Endothelial cell (in vitro differentiated cells): ENCODE measurements at regions not wholly inside any gene's neighbourhood (a gene's known extent, or its start where the extent isn't known, plus 50 kb on each side); places are given as distances from the start of the nearest gene placed in this dataset.

ENCODE experiments used
- DNase-seq: peaks from one replicate; pipeline ENCODE4 v3.0.0; 2021; ENCODE audit warnings: low spot score
- H3K27ac Mint-ChIP-seq: one replicate; pipeline ENCODE4 v1.8.0; 2021; ENCODE audit warnings: mixed read lengths, inconsistent platforms; ENCODE audit not compliant: unreplicated experiment
- H3K27me3 Mint-ChIP-seq: one replicate; pipeline ENCODE4 v1.8.0; 2021; ENCODE audit warnings: mild to moderate bottlenecking, moderate library complexity, mixed read lengths, inconsistent platforms; ENCODE audit not compliant: unreplicated experiment
- H3K36me3 Mint-ChIP-seq: one replicate; pipeline ENCODE4 v1.8.0; 2021; ENCODE audit warnings: mild to moderate bottlenecking, low read depth, mixed read lengths, inconsistent platforms; ENCODE audit not compliant: unreplicated experiment
- H3K4me1 Mint-ChIP-seq: one replicate; pipeline ENCODE4 v1.8.0; 2021; ENCODE audit warnings: mild to moderate bottlenecking, mixed read lengths, inconsistent platforms; ENCODE audit not compliant: unreplicated experiment
- H3K4me3 Mint-ChIP-seq: one replicate; pipeline ENCODE4 v1.8.0; 2021; ENCODE audit warnings: mild to moderate bottlenecking, mixed read lengths, inconsistent platforms; ENCODE audit not compliant: unreplicated experiment
- H3K9me3 Mint-ChIP-seq: one replicate; pipeline ENCODE4 v1.8.0; 2021; ENCODE audit warnings: mixed read lengths, inconsistent platforms; ENCODE audit not compliant: unreplicated experiment
- CTCF ChIP-seq: fragments of 200-600 bp; sonication (generic); IDR thresholded peaks from one replicate; pipeline ENCODE4 v1.5.0; 2021; ENCODE audit warnings: antibody characterized with exemption; ENCODE audit not compliant: unreplicated experiment

GRCh38 chr2:190742431-190742830, 93.5 kb downstream of the NAB1 start:
- Mint-ChIP-seq H3K9me3 (no peaks in the 10 kb centered on the region), H3K4me3 (no peak overlapping the region), H3K4me1 (peaks cover 10% of the 10 kb centered on the region), H3K27ac (no peak overlapping the region), H3K36me3 (peaks cover 2% of the 10 kb centered on the region), H3K27me3 (no peaks in the 10 kb centered on the region)
- no peak for TF ChIP-seq CTCF
- DNase-seq = no peak

- no peaks in the 10 kb centered on the region for H3K9me3 Mint-ChIP-seq
- no peaks in the 10 kb centered on the region for H3K27me3 Mint-ChIP-seq
- TF ChIP-seq CTCF = no peak
- DNase-seq = no peak
- H3K27ac Mint-ChIP-seq = no peak overlapping the region
- H3K4me1 Mint-ChIP-seq = peaks cover 10% of the 10 kb centered on the region
- H3K4me3 Mint-ChIP-seq = no peak overlapping the region
- H3K36me3 Mint-ChIP-seq = peaks cover 2% of the 10 kb centered on the region
These were observed 95.2 kb downstream of the NAB1 start for GRCh38 chr2:190744041-190744440.

DNA sequence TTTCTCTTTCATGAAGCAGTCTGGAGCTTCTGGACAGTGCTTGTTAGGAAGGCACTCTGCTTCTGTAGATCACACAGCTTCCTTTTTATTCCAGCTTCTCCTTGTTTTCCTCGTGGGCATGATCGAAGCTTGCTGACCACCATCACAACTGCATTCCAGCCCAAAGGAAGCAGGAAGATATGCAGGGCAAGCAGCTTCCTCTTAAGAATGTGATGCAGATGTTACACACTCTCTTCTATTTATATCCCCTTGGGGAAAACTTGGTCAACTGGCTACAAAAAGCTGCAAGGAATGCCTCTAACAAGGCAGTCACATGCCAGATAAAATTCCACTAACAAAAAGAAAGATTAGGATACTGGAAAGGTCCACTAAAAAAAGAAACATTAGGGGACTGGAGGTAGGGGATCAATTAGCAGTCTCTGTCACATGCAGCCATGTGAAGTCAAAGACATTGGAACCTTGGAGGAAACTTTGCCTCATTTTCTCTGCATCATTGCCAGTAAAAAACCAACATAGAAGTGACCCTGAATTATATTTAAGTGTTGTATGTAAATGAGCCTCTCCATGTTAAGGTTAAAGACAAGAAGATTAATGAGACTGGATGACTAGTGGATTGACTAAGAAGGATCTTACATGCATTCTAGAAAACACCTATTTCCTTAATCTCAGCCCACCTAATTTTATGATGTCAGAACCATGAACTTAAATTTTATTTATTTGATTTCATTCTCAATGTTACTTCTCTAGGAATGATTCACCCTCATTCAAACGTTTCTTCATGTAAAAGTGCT, 98.3 kb downstream of the NAB1 start:
- peak; percentile 9 for DNase-seq
- no peaks in the 10 kb centered on the region for H3K27me3 Mint-ChIP-seq
- H3K9me3 Mint-ChIP-seq = no peaks in the 10 kb centered on the region
- H3K4me3 Mint-ChIP-seq = no peak overlapping the region
- peaks cover 10% of the 10 kb centered on the region for H3K4me1 Mint-ChIP-seq
- peaks cover under 1% of the 10 kb centered on the region for H3K36me3 Mint-ChIP-seq
- TF ChIP-seq CTCF = no peak
- H3K27ac Mint-ChIP-seq = peak overlapping the region; percentile 85

- Mint-ChIP-seq H3K9me3 (no peaks in the 10 kb centered on the region), H3K36me3 (no peaks in the 10 kb centered on the region), H3K27me3 (no peaks in the 10 kb centered on the region), H3K27ac (no peak overlapping the region), H3K4me3 (no peak overlapping the region), H3K4me1 (peaks cover 10% of the 10 kb centered on the region)
- DNase-seq = no peak
- no peak for TF ChIP-seq CTCF
These were observed 100.1 kb downstream of the NAB1 start for GRCh38 chr2:190748966-190749365.

DNA sequence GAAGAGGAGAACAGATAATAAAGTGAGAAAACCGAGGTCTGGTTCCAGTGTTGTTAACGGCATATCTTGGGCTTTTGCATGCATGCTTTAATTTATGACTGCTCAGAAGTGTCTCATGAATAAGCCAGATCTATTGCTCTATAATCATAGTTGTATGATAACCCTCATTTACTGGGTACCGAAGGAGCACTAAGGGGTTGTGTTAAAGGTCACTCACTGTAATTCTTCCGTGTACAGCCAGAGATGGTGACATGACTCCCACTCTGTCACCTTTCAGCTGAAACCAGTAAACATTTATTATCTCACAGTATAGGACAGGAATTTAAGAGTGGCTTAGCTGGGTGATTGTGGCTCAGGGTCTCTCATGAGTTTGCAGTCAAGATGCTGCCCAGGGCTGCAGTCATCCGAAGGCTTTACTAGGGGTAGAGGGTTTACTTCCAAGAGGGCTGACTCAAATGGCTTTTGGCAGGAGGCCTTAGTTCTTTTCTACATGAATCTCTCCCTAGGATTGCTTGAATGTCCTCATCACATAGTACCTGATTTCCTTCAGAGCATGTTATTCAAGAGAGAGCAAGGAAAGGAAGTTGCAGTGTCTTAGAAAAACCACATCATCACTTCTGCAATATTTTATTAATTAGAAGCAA, 107.0 kb downstream of the NAB1 start:
- TF ChIP-seq CTCF = no peak
- H3K4me3 Mint-ChIP-seq = no peak overlapping the region
- no peaks in the 10 kb centered on the region for H3K9me3 Mint-ChIP-seq
- H3K27me3 Mint-ChIP-seq = peaks cover 3% of the 10 kb centered on the region
- H3K4me1 Mint-ChIP-seq = peaks cover 4% of the 10 kb centered on the region
- no peak overlapping the region for H3K27ac Mint-ChIP-seq
- no peaks in the 10 kb centered on the region for H3K36me3 Mint-ChIP-seq
- no peak for DNase-seq
